Heart right ventricle (tissue), 16 donors: ENCODE measurements at regions not wholly inside any gene's neighbourhood (a gene's known extent, or its start where the extent isn't known, plus 50 kb on each side); places are given as distances from the start of the nearest gene placed in this dataset.

Experiments
- ATAC-seq, 8 donors: fragments of 200-7000 bp; cut with Tn5 transposase; one replicate each; pipeline ENCODE4 v1.9.1; 2020; ENCODE audit warnings: mild to moderate bottlenecking in 8 of 8, moderate library complexity in 8 of 8, moderate number of reproducible peaks in 1 of 8
- DNase-seq, 2 donors: peaks; one replicate each; pipeline ENCODE4 v3.0.0-alpha.2; 2020
- H3K27ac ChIP-seq, 10 donors: fragments of 200-600 bp; sonication (generic) in 2 of 10; one replicate each; pipeline versions ENCODE4 v1.5.0 to v1.8.0; 2020 to 2022; ENCODE audit warnings: mild to moderate bottlenecking in 3 of 10
- H3K27me3 ChIP-seq, 7 donors: fragments of 200-600 bp; one replicate each; pipeline ENCODE4 v1.8.0; 2021 to 2022; ENCODE audit warnings: mild to moderate bottlenecking in 2 of 7
- H3K36me3 ChIP-seq, 9 donors: fragments of 200-600 bp; sonication (generic) in 1 of 9; one replicate each; pipeline versions ENCODE4 v1.5.0 to v1.8.0; 2020 to 2022; ENCODE audit warnings: mild to moderate bottlenecking in 2 of 9
- H3K4me1 ChIP-seq, 9 donors: fragments of 200-600 bp; sonication (generic) in 1 of 9; one replicate each; pipeline versions ENCODE4 v1.5.0 to v1.8.0; 2020 to 2022; ENCODE audit warnings: mild to moderate bottlenecking in 4 of 9
- H3K4me3 ChIP-seq, 10 donors: fragments of 200-600 bp; sonication (generic) in 2 of 10; one replicate each; pipeline versions ENCODE4 v1.5.0 to v1.8.0; 2020 to 2022; ENCODE audit warnings: mild to moderate bottlenecking in 7 of 10, moderate library complexity in 2 of 10
- H3K9me3 ChIP-seq, 11 donors: fragments of 200-600 bp in 10 of 11; sonication (generic) in 2 of 11; one replicate each; pipeline versions ENCODE4 v1.5.0 to v1.8.0; 2013 to 2022; ENCODE audit warnings: mild to moderate bottlenecking in 2 of 11, control low read depth in 1 of 11, moderate library complexity in 1 of 11
- CTCF ChIP-seq, 9 donors: fragments of 200-600 bp; sonication (generic) in 2 of 9; IDR thresholded peaks; one replicate each; pipeline versions ENCODE4 v1.5.0 to v1.8.0; 2021 to 2022; ENCODE audit warnings: antibody characterized with exemption in 9 of 9, mild to moderate bottlenecking in 5 of 9, moderate library complexity in 1 of 9
- WGBS, 2 donors: extraction: QIAGEN DNeasy Blood & Tissue Kit; methylation state at CpG; one replicate each; pipeline ENCODE4 v1.1.7; 2013; ENCODE audit warnings: inconsistent platforms in 1 of 2; 5-methylcytosine and 5-hydroxymethylcytosine counted together
- intact Hi-C, 10 donors: fragments of 100-400 bp; cut with DNase I; formaldehyde crosslinking; loops; one replicate each; pipeline versions ENCODE4 v1.11.1 to v1.14.2; 2022
- donor health status: Arrhythmogenic right ventricular cardiomyopathy.
- donor health status: ischemic (EF 13 %, LVEDD 7.1; RV severe dilation, severe dysfunction).
- donor health status: healthy with polysubstance abuse.
- donor health status: DM: no; HTN: yes; CAD: no.
- donor health status: DM: no; HTN: no; CAD: no.
- donor health status: ischemic (EF 25% LVEDD 6.9; RV normal size, moderate dysfunction).
- donor health status: ischemic (EF 25% LVEDD 5.7; RV mildly dilated, moderate dysfunction).
- donor health status: healthy.
- donor health status: DM: yes; HTN: yes; CAD: no.
- donor health status: Ischemic cardiomyopathy.
- donor health status: ischemic (EF 35%, LVEDD 5.7; RV mildly dilated, moderate dysfunction).
- donor health status: nonischemic (EF 11% LVEDD 7.7; RV severe dilation, severe dysfunction).
- donor health status: DM: yes; HTN: yes; CAD: no.
- donor health status: PGD.
- donor health status: ischemic (EF 29% LVEDD 5.4; RV normal size, mild dysfunction).
- donor health status: nonischemic (EF 23%, LVEDD 6.1; RV moderate dilation, normal function).

GRCh38 chr1:163257763-163258162 lies 55.0 kb upstream of the RGS5 start:
- intact Hi-C loops = no loop called here
- H3K4me3 ChIP-seq = no peak overlapping the region

GRCh38 chr1:163258181-163258580 lies 55.5 kb upstream of the RGS5 start:
- 76 to 79% methylated on average over 1 of the region's 1 CpG for WGBS, 2 donors
- TF ChIP-seq CTCF (IDR thresholded peaks at IDR 0.05) = no peak
- intact Hi-C loops = no loop called here
- no peak overlapping the region for H3K4me3 ChIP-seq
- no peak for DNase-seq
- H3K36me3 ChIP-seq = no peaks in the 10 kb centered on the region
- no peaks in the 10 kb centered on the region for H3K9me3 ChIP-seq
- ATAC-seq = no peak
- no peaks in the 10 kb centered on the region for H3K27me3 ChIP-seq
- H3K27ac ChIP-seq = peak overlapping the region in 5 of 10 donors; percentile 23 to 69 (median 43)
- H3K4me1 ChIP-seq = peaks cover 0 to 9% (median 2%) of the 10 kb centered on the region in 9 donors

More at GRCh38 chr1:163257763-163258162, 55.0 kb upstream of the RGS5 start:
- TF ChIP-seq CTCF (IDR thresholded peaks at IDR 0.05) = no peak
- 49 to 71% methylated on average over 2 of the region's 2 CpGs for WGBS, 2 donors
- Histone ChIP-seq H3K27me3 (no peaks in the 10 kb centered on the region), H3K27ac (peak overlapping the region in 5 of 10 donors; percentile 23 to 69 (median 43)), H3K4me1 (peaks cover 0 to 9% (median 2%) of the 10 kb centered on the region in 9 donors), H3K36me3 (no peaks in the 10 kb centered on the region), H3K9me3 (no peaks in the 10 kb centered on the region)
- DNase-seq (no peak), ATAC-seq (peak in 6 of 8 donors; percentile 33 to 67 (median 57))

GRCh38 chr1:163263818-163264655 lies 57.7 kb upstream of the NUF2 start:
- no peak for TF ChIP-seq CTCF (IDR thresholded peaks at IDR 0.05)
- intact Hi-C loops = loop anchor here in 1 of 10 donors (10.0 kb wide), 1 partner anchor 529 kb away; no protein-coding TSS in a partner anchor

GRCh38 chr1:163265547-163265946 lies 56.2 kb upstream of the NUF2 start:
- H3K27ac ChIP-seq = no peak overlapping the region
- no peak for TF ChIP-seq CTCF (IDR thresholded peaks at IDR 0.05)
- no peaks in the 10 kb centered on the region for H3K4me1 ChIP-seq
- no peaks in the 10 kb centered on the region for H3K27me3 ChIP-seq
- intact Hi-C loops = loop anchor here in 1 of 10 donors (10.0 kb wide), 1 partner anchor 531 kb away; no protein-coding TSS in a partner anchor
- DNase-seq (no peak), ATAC-seq (no peak)
- peaks cover 0 to 3% (median 0%) of the 10 kb centered on the region in 9 donors for H3K36me3 ChIP-seq
- H3K4me3 ChIP-seq = no peak overlapping the region
- H3K9me3 ChIP-seq = no peaks in the 10 kb centered on the region

More at GRCh38 chr1:163263818-163264655, 57.7 kb upstream of the NUF2 start:
- no peaks in the 10 kb centered on the region for H3K4me1 ChIP-seq
- no peak for ATAC-seq
- H3K36me3 ChIP-seq = peaks cover 0 to 3% (median 0%) of the 10 kb centered on the region in 9 donors
- H3K27ac ChIP-seq = no peak overlapping the region
- 83 to 86% methylated on average over 2 of the region's 2 CpGs for WGBS, 2 donors
- no peak overlapping the region for H3K4me3 ChIP-seq
- no peaks in the 10 kb centered on the region for H3K9me3 ChIP-seq
- no peak for DNase-seq
- no peaks in the 10 kb centered on the region for H3K27me3 ChIP-seq
